ENCODE measurements at regions not wholly inside any gene's neighbourhood (a gene's known extent, or its start where the extent isn't known, plus 50 kb on each side); places are given as distances from the start of the nearest gene placed in this dataset.

- peaks cover 0 to 5% of the 10 kb centered on the region in 2 donors for H3K27me3 Mint-ChIP-seq
- ChIA-PET POLR2A (interaction anchor here (1.0 to 1.5 kb wide), 2 partner anchors 12 to 148 kb away, joined by 3 to 5 read pairs; no protein-coding TSS in a partner anchor), CTCF (interaction anchor here (2.3 kb wide), 1 partner anchor 11 kb away, joined by 7 read pairs; no protein-coding TSS in a partner anchor)
- H3K27me3 ChIP-seq (ENCODE audit: insufficient read depth, low read length, poor library complexity, severe bottlenecking) = no peaks in the 10 kb centered on the region
- no peaks in the 10 kb centered on the region for H3K9me3 ChIP-seq (ENCODE audit: low read length)
- H3K36me3 Mint-ChIP-seq = peaks cover 0 to 2% (median 0%) of the 10 kb centered on the region in 3 donors
- H3K9me3 Mint-ChIP-seq = no peaks in the 10 kb centered on the region
- peak overlapping the region in 1 of 7 donors; percentile 4 for H3K4me3 Mint-ChIP-seq
- DNase-seq = no peak
- H3K27ac Mint-ChIP-seq = peak overlapping the region in 6 of 8 donors; percentile 37 to 100 (median 89)
- peaks cover 42 to 64% (median 55%) of the 10 kb centered on the region in 3 donors for H3K4me1 Mint-ChIP-seq
- H3K36me3 ChIP-seq (ENCODE audit: insufficient read depth, low read length) = no peaks in the 10 kb centered on the region
- H3K27ac ChIP-seq (ENCODE audit: low read depth, low read length) = no peak overlapping the region
- no peak overlapping the region for H3K4me3 ChIP-seq (ENCODE audit: low read length)
- peaks cover 27% of the 10 kb centered on the region for H3K4me1 ChIP-seq (ENCODE audit: insufficient read depth, low read length)
Observed at GRCh38 chr1:234759888-234760287, 149.9 kb upstream of the IRF2BP2 start.

- H3K27ac Mint-ChIP-seq = peak overlapping the region; percentile 84 to 100 (median 96)
- H3K27me3 Mint-ChIP-seq = peaks cover 0 to 5% of the 10 kb centered on the region in 2 donors
Observed at GRCh38 chr1:234758851-234759250, 148.9 kb upstream of the IRF2BP2 start.

GRCh38 chr1:234756857-234757256, 146.9 kb upstream of the IRF2BP2 start:
- DNase-seq = no peak
- peak overlapping the region in 3 of 7 donors; percentile 10 to 44 (median 15) for H3K4me3 Mint-ChIP-seq
- Histone ChIP-seq H3K9me3 (ENCODE audit: low read length) (no peaks in the 10 kb centered on the region), H3K4me1 (ENCODE audit: insufficient read depth, low read length) (peaks cover 27% of the 10 kb centered on the region), H3K4me3 (ENCODE audit: low read length) (no peak overlapping the region), H3K27ac (ENCODE audit: low read depth, low read length) (no peak overlapping the region), H3K36me3 (ENCODE audit: insufficient read depth, low read length) (no peaks in the 10 kb centered on the region), H3K27me3 (ENCODE audit: insufficient read depth, low read length, poor library complexity, severe bottlenecking) (no peaks in the 10 kb centered on the region)
- H3K4me1 Mint-ChIP-seq = peaks cover 42 to 59% (median 55%) of the 10 kb centered on the region in 3 donors
- peaks cover 0 to 5% of the 10 kb centered on the region in 2 donors for H3K27me3 Mint-ChIP-seq
- H3K27ac Mint-ChIP-seq = peak overlapping the region in 6 of 8 donors; percentile 47 to 86 (median 72)
- CTCF ChIA-PET = interaction anchor here (1.1 kb wide), 1 partner anchor 33 kb away, joined by 3 read pairs; no protein-coding TSS in a partner anchor
- POLR2A ChIA-PET = interaction anchor here (0.5 to 1.5 kb wide), 8 partner anchors 14 to 282 kb away, joined by 3 to 9 read pairs (median 3); no protein-coding TSS in a partner anchor
- peaks cover 0 to 2% (median 0%) of the 10 kb centered on the region in 3 donors for H3K36me3 Mint-ChIP-seq
- H3K9me3 Mint-ChIP-seq = no peaks in the 10 kb centered on the region

More at GRCh38 chr1:234758851-234759250, 148.9 kb upstream of the IRF2BP2 start:
- ChIA-PET CTCF (interaction anchor here (2.3 kb wide), 1 partner anchor 12 kb away, joined by 7 read pairs; no protein-coding TSS in a partner anchor), POLR2A (interaction anchor here (1.2 kb wide), 1 partner anchor 13 kb away, joined by 5 read pairs; no protein-coding TSS in a partner anchor)
- peak in 4 of 5 donors; percentile 32 to 83 (median 83) for DNase-seq
- Histone ChIP-seq H3K4me1 (ENCODE audit: insufficient read depth, low read length) (peaks cover 27% of the 10 kb centered on the region), H3K27ac (ENCODE audit: low read depth, low read length) (no peak overlapping the region), H3K4me3 (ENCODE audit: low read length) (no peak overlapping the region), H3K9me3 (ENCODE audit: low read length) (no peaks in the 10 kb centered on the region), H3K36me3 (ENCODE audit: insufficient read depth, low read length) (no peaks in the 10 kb centered on the region), H3K27me3 (ENCODE audit: insufficient read depth, low read length, poor library complexity, severe bottlenecking) (no peaks in the 10 kb centered on the region)
- Mint-ChIP-seq H3K36me3 (peaks cover 0 to 2% (median 0%) of the 10 kb centered on the region in 3 donors), H3K9me3 (no peaks in the 10 kb centered on the region), H3K4me3 (peak overlapping the region; percentile 13 to 86 (median 80)), H3K4me1 (peaks cover 42 to 63% (median 55%) of the 10 kb centered on the region in 3 donors)

- Histone ChIP-seq H3K9me3 (ENCODE audit: low read length) (no peaks in the 10 kb centered on the region), H3K4me1 (ENCODE audit: insufficient read depth, low read length) (peaks cover 27% of the 10 kb centered on the region), H3K27ac (ENCODE audit: low read depth, low read length) (no peak overlapping the region), H3K4me3 (ENCODE audit: low read length) (no peak overlapping the region), H3K27me3 (ENCODE audit: insufficient read depth, low read length, poor library complexity, severe bottlenecking) (no peaks in the 10 kb centered on the region), H3K36me3 (ENCODE audit: insufficient read depth, low read length) (no peaks in the 10 kb centered on the region)
- H3K4me3 Mint-ChIP-seq = peak overlapping the region in 3 of 7 donors; percentile 9 to 30 (median 10)
- H3K36me3 Mint-ChIP-seq = peaks cover 0 to 2% (median 0%) of the 10 kb centered on the region in 3 donors
- peaks cover 42 to 55% (median 53%) of the 10 kb centered on the region in 3 donors for H3K4me1 Mint-ChIP-seq
- CTCF ChIA-PET = interaction anchor here (1.1 to 1.5 kb wide), 2 partner anchors 16 to 32 kb away, joined by 3 read pairs; no protein-coding TSS in a partner anchor
- peak overlapping the region in 7 of 8 donors; percentile 47 to 93 (median 82) for H3K27ac Mint-ChIP-seq
- peaks cover 0 to 5% of the 10 kb centered on the region in 2 donors for H3K27me3 Mint-ChIP-seq
- peak in 2 of 5 donors; percentile 29 to 57 for DNase-seq
- POLR2A ChIA-PET = interaction anchor here (0.5 to 1.5 kb wide), 7 partner anchors 15 to 265 kb away, joined by 3 to 9 read pairs (median 3); no protein-coding TSS in a partner anchor
- no peaks in the 10 kb centered on the region for H3K9me3 Mint-ChIP-seq
Observed at GRCh38 chr1:234756066-234756774, 146.2 kb upstream of the IRF2BP2 start.

- Histone ChIP-seq H3K27me3 (ENCODE audit: insufficient read depth, low read length, poor library complexity, severe bottlenecking) (no peaks in the 10 kb centered on the region), H3K4me3 (ENCODE audit: low read length) (no peak overlapping the region), H3K36me3 (ENCODE audit: insufficient read depth, low read length) (no peaks in the 10 kb centered on the region), H3K9me3 (ENCODE audit: low read length) (no peaks in the 10 kb centered on the region), H3K27ac (ENCODE audit: low read depth, low read length) (no peak overlapping the region), H3K4me1 (ENCODE audit: insufficient read depth, low read length) (peaks cover 24% of the 10 kb centered on the region)
- H3K36me3 Mint-ChIP-seq = peaks cover 0 to 2% (median 0%) of the 10 kb centered on the region in 3 donors
- CTCF ChIA-PET = interaction anchor here (1.5 kb wide), 1 partner anchor 17 kb away, joined by 3 read pairs; no protein-coding TSS in a partner anchor
- no peak overlapping the region for H3K4me3 Mint-ChIP-seq
- no peak overlapping the region for H3K27ac Mint-ChIP-seq
- H3K9me3 Mint-ChIP-seq = no peaks in the 10 kb centered on the region
- POLR2A ChIA-PET = interaction anchor here (0.8 kb wide), 1 partner anchor 17 kb away, joined by 4 read pairs; no protein-coding TSS in a partner anchor
- peaks cover 0 to 5% of the 10 kb centered on the region in 2 donors for H3K27me3 Mint-ChIP-seq
- DNase-seq = no peak
- H3K4me1 Mint-ChIP-seq = peaks cover 38 to 47% (median 46%) of the 10 kb centered on the region in 3 donors
Observed at GRCh38 chr1:234755449-234755863, 145.5 kb upstream of the IRF2BP2 start.

- Mint-ChIP-seq H3K27ac (no peak overlapping the region), H3K4me1 (peaks cover 27 to 32% (median 31%) of the 10 kb centered on the region in 3 donors), H3K27me3 (peaks cover 0 to 5% of the 10 kb centered on the region in 2 donors), H3K4me3 (no peak overlapping the region), H3K36me3 (no peaks in the 10 kb centered on the region), H3K9me3 (no peaks in the 10 kb centered on the region)
- H3K27ac ChIP-seq (ENCODE audit: low read depth, low read length) = no peak overlapping the region
- DNase-seq = no peak
- no peaks in the 10 kb centered on the region for H3K27me3 ChIP-seq (ENCODE audit: insufficient read depth, low read length, poor library complexity, severe bottlenecking)
- H3K36me3 ChIP-seq (ENCODE audit: insufficient read depth, low read length) = no peaks in the 10 kb centered on the region
- H3K9me3 ChIP-seq (ENCODE audit: low read length) = no peaks in the 10 kb centered on the region
- no peak overlapping the region for H3K4me3 ChIP-seq (ENCODE audit: low read length)
- ChIA-PET CTCF (no interaction called here), POLR2A (no interaction called here)
- H3K4me1 ChIP-seq (ENCODE audit: insufficient read depth, low read length) = peaks cover 9% of the 10 kb centered on the region
Observed at GRCh38 chr1:234753979-234754378, 144.0 kb upstream of the IRF2BP2 start.

GRCh38 chr1:234752927-234753326, 142.9 kb upstream of the IRF2BP2 start:
- Mint-ChIP-seq H3K9me3 (no peaks in the 10 kb centered on the region), H3K4me3 (no peak overlapping the region), H3K27me3 (peaks cover 0 to 5% of the 10 kb centered on the region in 2 donors), H3K27ac (no peak overlapping the region), H3K4me1 (peaks cover 17 to 22% (median 22%) of the 10 kb centered on the region in 3 donors), H3K36me3 (no peaks in the 10 kb centered on the region)
- Histone ChIP-seq H3K9me3 (ENCODE audit: low read length) (no peaks in the 10 kb centered on the region), H3K27ac (ENCODE audit: low read depth, low read length) (no peak overlapping the region), H3K4me1 (ENCODE audit: insufficient read depth, low read length) (no peaks in the 10 kb centered on the region), H3K4me3 (ENCODE audit: low read length) (no peak overlapping the region), H3K36me3 (ENCODE audit: insufficient read depth, low read length) (no peaks in the 10 kb centered on the region), H3K27me3 (ENCODE audit: insufficient read depth, low read length, poor library complexity, severe bottlenecking) (no peaks in the 10 kb centered on the region)
- no peak for DNase-seq
- CTCF ChIA-PET = no interaction called here
- POLR2A ChIA-PET = no interaction called here

Measured in CD8-positive, alpha-beta memory T cell (primary cell).